Esophagus muscularis mucosa (tissue), 4 donors: ENCODE measurements at regions not wholly inside any gene's neighbourhood (a gene's known extent, or its start where the extent isn't known, plus 50 kb on each side); places are given as distances from the start of the nearest gene placed in this dataset.

Experiments
- DNase-seq: peaks from one replicate; pipeline ENCODE4 v3.0.0-alpha.2; 2017; ENCODE audit errors: extremely low spot score
- H3K27ac ChIP-seq, 4 donors: fragments of 200-600 bp; sonication (generic); replicated peaks in 1 of 4; 1 replicate in 3 of 4; 2 replicates in 1 of 4; pipeline ENCODE4 v1.5.1; 2016 to 2019; ENCODE audit warnings: mild to moderate bottlenecking in 1 of 4
- H3K27me3 ChIP-seq, 4 donors: fragments of 200-600 bp; sonication (generic); one replicate each; pipeline versions ENCODE4 v1.5.1 to v1.6.0; 2016 to 2019
- H3K36me3 ChIP-seq, 4 donors: fragments of 200-600 bp; sonication (generic); one replicate each; pipeline ENCODE4 v1.5.1; 2016 to 2019
- H3K4me1 ChIP-seq, 4 donors: fragments of 200-600 bp; sonication (generic); one replicate each; pipeline ENCODE4 v1.5.1; 2016 to 2019
- H3K4me3 ChIP-seq, 4 donors: fragments of 200-600 bp; sonication (generic); 1 replicate in 2 of 4; 2 replicates in 2 of 4; pipeline ENCODE4 v1.5.1; 2016 to 2019; ENCODE audit warnings: mild to moderate bottlenecking in 4 of 4, moderate library complexity in 1 of 4
- H3K9me3 ChIP-seq, 4 donors: fragments of 200-600 bp; sonication (generic); 1 replicate in 3 of 4; 2 replicates in 1 of 4; pipeline ENCODE4 v1.5.1; 2016 to 2019
- EP300 ChIP-seq: sonication (generic); formaldehyde crosslinking; IDR thresholded peaks from one replicate; pipeline ENCODE4 v1.6.1; 2017; ENCODE audit warnings: antibody characterized with exemption
- POLR2A ChIP-seq: fragments of 450-650 bp; IDR thresholded peaks from one replicate; pipeline ENCODE4 v1.6.1; 2017; ENCODE audit warnings: antibody characterized with exemption, moderate library complexity, mild to moderate bottlenecking, low read depth
- POLR2AphosphoS5 ChIP-seq, 2 donors: sonication (generic); formaldehyde crosslinking; IDR thresholded peaks; one replicate each; pipeline ENCODE4 v1.6.1; 2017; ENCODE audit warnings: antibody characterized with exemption in 2 of 2
- WGBS: methylation state at CpG from one replicate; pipeline ENCODE4 v1.1.5; 2018; 5-methylcytosine and 5-hydroxymethylcytosine counted together
- intact Hi-C: fragments of 100-400 bp; cut with DNase I; formaldehyde crosslinking; loops from one replicate; pipeline ENCODE4 v1.15.1; 2023
- TF ChIP-seq, protein P1 (sequence below), 3 experiments: fragments of 200-600 bp in 2 of 3; fragments of 450-650 bp in 1 of 3; sonication (generic) in 2 of 3; IDR thresholded peaks; one replicate each; pipeline ENCODE4 v1.5.1; 2017 to 2019; ENCODE audit warnings: antibody characterized with exemption in 3 of 3, mild to moderate bottlenecking in 2 of 3, moderate library complexity in 1 of 3

GRCh38 chr21:16022116-16022515 is 292.3 kb downstream of the USP25 start:
- Histone ChIP-seq H3K9me3 (no peaks in the 10 kb centered on the region), H3K4me3 (no peak overlapping the region), H3K27me3 (no peaks in the 10 kb centered on the region), H3K36me3 (no peaks in the 10 kb centered on the region), H3K4me1 (no peaks in the 10 kb centered on the region), H3K27ac (no peak overlapping the region)
- TF ChIP-seq POLR2AphosphoS5 (IDR thresholded peaks at IDR 0.05) = no peak
- no peak for TF ChIP-seq EP300
- TF ChIP-seq, protein P1, sequence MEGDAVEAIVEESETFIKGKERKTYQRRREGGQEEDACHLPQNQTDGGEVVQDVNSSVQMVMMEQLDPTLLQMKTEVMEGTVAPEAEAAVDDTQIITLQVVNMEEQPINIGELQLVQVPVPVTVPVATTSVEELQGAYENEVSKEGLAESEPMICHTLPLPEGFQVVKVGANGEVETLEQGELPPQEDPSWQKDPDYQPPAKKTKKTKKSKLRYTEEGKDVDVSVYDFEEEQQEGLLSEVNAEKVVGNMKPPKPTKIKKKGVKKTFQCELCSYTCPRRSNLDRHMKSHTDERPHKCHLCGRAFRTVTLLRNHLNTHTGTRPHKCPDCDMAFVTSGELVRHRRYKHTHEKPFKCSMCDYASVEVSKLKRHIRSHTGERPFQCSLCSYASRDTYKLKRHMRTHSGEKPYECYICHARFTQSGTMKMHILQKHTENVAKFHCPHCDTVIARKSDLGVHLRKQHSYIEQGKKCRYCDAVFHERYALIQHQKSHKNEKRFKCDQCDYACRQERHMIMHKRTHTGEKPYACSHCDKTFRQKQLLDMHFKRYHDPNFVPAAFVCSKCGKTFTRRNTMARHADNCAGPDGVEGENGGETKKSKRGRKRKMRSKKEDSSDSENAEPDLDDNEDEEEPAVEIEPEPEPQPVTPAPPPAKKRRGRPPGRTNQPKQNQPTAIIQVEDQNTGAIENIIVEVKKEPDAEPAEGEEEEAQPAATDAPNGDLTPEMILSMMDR (IDR thresholded peaks at IDR 0.05) = no peak
- no peak for TF ChIP-seq POLR2A
- intact Hi-C loops = no loop called here
- no peak for DNase-seq
- 85% methylated on average over 4 of the region's 4 CpGs for WGBS

DNA sequence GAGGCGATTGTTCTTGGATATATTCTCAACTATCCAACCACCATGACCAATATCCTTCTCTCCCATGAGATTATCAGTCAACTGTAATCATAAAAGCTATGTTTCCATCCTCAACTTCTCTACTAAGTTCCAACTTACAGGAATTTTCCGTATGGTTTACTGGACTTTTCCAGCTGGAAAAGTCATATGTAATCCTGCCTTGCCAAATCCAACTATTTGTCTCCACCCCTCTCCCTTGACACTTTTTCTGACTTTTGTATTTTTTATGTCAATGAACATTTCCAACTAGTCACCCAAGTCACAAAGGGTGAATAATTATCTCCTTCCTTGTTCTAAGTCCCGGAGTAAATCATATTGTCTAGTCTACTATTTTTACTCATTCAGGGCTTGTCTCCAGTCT is 293.1 kb downstream of the USP25 start:
- H3K27me3 ChIP-seq = no peaks in the 10 kb centered on the region
- no peak overlapping the region for H3K27ac ChIP-seq
- no peak overlapping the region for H3K4me3 ChIP-seq
- 68% methylated on average over 3 of the region's 3 CpGs for WGBS
- DNase-seq = no peak
- H3K4me1 ChIP-seq = no peaks in the 10 kb centered on the region
- intact Hi-C loops = no loop called here
- no peaks in the 10 kb centered on the region for H3K9me3 ChIP-seq
- TF ChIP-seq EP300 (no peak), POLR2AphosphoS5 (IDR thresholded peaks at IDR 0.05) (no peak), POLR2A (no peak)
- TF ChIP-seq, protein P1 (IDR thresholded peaks at IDR 0.05) = no peak
- H3K36me3 ChIP-seq = no peaks in the 10 kb centered on the region

- H3K4me3 ChIP-seq = no peak overlapping the region
- no peaks in the 10 kb centered on the region for H3K27me3 ChIP-seq
- H3K9me3 ChIP-seq = no peaks in the 10 kb centered on the region
- intact Hi-C loops = no loop called here
- no peak for DNase-seq
- H3K27ac ChIP-seq = no peak overlapping the region
- TF ChIP-seq POLR2A = no peak
- no peak for TF ChIP-seq EP300
- no peak for TF ChIP-seq POLR2AphosphoS5 (IDR thresholded peaks at IDR 0.05)
- TF ChIP-seq, protein P1 (IDR thresholded peaks at IDR 0.05) = no peak
- 93% methylated on average over 2 of the region's 2 CpGs for WGBS
- no peaks in the 10 kb centered on the region for H3K36me3 ChIP-seq
- no peaks in the 10 kb centered on the region for H3K4me1 ChIP-seq
Measured at GRCh38 chr21:16028142-16028541, 298.4 kb downstream of the USP25 start.

DNA sequence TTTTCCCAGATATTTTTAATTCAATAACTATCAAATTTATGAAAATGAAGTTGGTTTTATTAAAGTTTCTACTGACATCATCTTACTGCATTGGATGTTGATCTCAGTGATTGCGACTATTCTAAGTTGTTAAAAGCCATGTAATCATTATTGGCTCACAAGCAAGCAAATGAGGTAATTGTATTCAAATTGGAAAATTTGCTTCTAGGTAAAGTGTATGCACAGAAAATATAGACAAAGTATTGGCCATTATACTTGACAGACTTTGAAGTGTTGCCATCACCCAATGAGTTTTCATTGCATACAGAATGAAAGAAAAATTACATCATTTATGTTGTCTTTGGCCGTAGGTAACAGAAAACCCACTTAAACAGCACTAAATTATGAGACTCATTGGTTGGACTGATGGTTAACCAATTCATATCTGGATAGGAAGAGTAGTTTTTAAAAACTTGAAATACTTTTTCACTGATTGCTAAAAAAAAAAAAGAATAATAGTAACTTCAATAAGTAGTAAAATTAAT is 299.2 kb downstream of the USP25 start:
- Histone ChIP-seq H3K4me1 (no peaks in the 10 kb centered on the region), H3K27ac (no peak overlapping the region), H3K27me3 (no peaks in the 10 kb centered on the region), H3K36me3 (no peaks in the 10 kb centered on the region), H3K9me3 (no peaks in the 10 kb centered on the region), H3K4me3 (no peak overlapping the region)
- DNase-seq = no peak
- WGBS = 61% methylated on average over 2 of the region's 2 CpGs
- intact Hi-C loops = no loop called here
- TF ChIP-seq, protein P1 (IDR thresholded peaks at IDR 0.05) = no peak
- TF ChIP-seq POLR2AphosphoS5 (IDR thresholded peaks at IDR 0.05) (no peak), EP300 (no peak), POLR2A (no peak)

DNA sequence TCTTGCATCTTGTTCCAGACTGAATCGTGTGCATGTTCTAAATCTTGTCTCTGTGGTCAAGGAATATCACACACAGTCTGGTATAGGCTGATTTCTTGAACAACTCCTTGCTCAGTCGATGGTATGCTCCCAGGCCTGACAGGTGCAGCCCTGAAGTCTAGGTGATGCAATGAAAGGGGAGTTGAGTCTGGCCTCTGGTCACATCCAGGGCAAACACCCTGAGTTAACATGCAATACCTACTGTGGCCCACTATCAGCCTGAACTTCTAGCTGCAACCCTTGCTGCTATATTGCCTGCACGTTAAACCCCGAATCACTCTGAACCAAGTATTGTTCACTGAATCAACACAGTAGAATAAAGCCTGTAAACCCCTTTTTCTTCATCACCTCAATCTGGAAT is 303.4 kb downstream of the USP25 start:
- intact Hi-C loops = no loop called here
- H3K27me3 ChIP-seq = no peaks in the 10 kb centered on the region
- H3K36me3 ChIP-seq = no peaks in the 10 kb centered on the region
- WGBS = 88% methylated on average over 4 of the region's 4 CpGs
- no peak overlapping the region for H3K4me3 ChIP-seq
- H3K9me3 ChIP-seq = no peaks in the 10 kb centered on the region
- DNase-seq = no peak
- no peak for TF ChIP-seq POLR2AphosphoS5 (IDR thresholded peaks at IDR 0.05)
- TF ChIP-seq EP300 = no peak
- no peak overlapping the region for H3K27ac ChIP-seq
- H3K4me1 ChIP-seq = no peaks in the 10 kb centered on the region
